GM12872 (cell line): ENCODE measurements at regions not wholly inside any gene's neighbourhood (a gene's known extent, or its start where the extent isn't known, plus 50 kb on each side); places are given as distances from the start of the nearest gene placed in this dataset.

ENCODE experiments used
- CTCF ChIP-seq: IDR thresholded peaks from 3 replicates; pipeline ENCODE4 v1.5.1; 2011; ENCODE audit warnings: low read depth, mild to moderate bottlenecking, low read length, moderate library complexity; ENCODE audit not compliant: insufficient read depth

GRCh38 chr6:132998418-132998817, 184.0 kb downstream of the RPS12 start:
- TF ChIP-seq CTCF = no peak

DNA sequence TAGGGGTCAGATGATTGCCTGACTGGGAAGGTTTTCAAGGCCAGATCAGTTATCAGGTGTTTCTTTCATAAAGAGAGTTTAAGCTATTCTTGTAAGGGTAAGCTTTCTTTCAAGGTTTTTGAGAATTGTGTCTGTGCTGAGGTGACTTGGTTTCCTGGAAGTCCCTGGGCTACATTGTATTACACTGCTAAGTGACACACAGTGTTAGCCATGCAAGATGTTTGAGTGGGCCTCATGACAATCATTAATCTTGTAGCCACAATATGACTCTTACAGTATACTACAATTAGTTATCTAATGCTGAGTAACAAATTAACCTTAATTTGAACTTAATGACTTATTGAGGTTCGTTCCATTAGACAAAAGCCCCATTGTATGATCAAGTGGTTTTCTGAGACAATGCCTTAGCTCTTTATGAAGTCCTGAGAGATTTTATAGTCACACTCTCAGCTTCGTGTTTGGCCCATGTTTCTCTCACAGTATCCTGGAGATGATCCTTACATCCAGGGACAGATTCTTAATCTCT, 186.7 kb downstream of the RPS12 start:
- no peak for TF ChIP-seq CTCF

DNA sequence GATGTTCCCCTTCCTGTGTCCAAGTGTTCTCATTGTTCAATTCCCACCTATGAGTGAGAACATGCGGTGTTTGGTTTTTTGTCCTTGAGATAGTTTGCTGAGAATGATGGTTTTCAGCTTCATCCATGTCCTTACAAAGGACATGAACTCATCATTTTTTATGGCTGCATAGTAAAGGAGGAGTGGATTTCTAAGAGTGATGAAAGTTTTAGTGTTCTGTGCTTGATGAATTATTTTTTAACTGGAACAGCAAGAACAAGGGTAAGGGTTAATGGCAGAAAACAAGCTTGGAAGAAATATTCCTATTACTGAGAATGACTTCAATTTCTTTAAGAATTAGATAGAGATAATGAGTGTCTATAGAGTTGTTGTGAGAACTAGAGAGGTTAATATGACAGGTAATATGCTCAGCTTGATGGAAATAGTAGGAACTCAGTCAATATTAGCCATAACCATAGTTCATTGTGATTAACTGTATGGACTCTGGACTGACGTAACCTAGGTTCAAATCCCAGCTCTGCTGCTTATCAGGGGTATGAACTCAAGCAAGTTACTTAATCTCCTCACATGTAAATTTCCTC, 190.0 kb downstream of the RPS12 start:
- no peak for TF ChIP-seq CTCF

DNA sequence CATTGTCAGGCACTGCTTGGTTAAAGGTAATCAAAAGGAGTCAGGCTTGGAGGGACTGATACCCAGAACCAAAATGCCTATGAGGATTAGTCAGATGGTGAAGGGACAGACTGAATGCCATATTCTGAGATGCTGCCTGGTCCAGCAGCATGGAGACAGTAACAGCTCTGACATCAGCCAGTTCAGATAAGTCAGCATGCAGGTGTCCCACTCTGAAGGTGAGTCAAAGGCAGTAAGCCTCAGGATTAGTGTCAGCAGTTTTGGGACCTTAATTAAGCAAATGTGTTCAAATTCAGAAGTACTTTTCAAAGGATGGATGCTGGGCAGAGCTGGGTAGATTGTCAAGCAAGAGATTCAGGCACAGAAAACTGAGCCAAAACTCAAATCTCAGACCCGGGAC, 198.4 kb downstream of the RPS12 start:
- TF ChIP-seq CTCF = no peak

GRCh38 chr6:133016631-133017030, 202.3 kb downstream of the RPS12 start:
- TF ChIP-seq CTCF = no peak

- TF ChIP-seq CTCF = no peak
These were observed 203.2 kb downstream of the RPS12 start for GRCh38 chr6:133017581-133017980.

GRCh38 chr6:133026705-133027104, 212.3 kb downstream of the RPS12 start:
- TF ChIP-seq CTCF = no peak
